ENCODE measurements at regions not wholly inside any gene's neighbourhood (a gene's known extent, or its start where the extent isn't known, plus 50 kb on each side); places are given as distances from the start of the nearest gene placed in this dataset.

- ATAC-seq (ENCODE audit: low read depth) (no peak), DNase-seq (ENCODE audit: low spot score) (no peak)
- H3K36me3 ChIP-seq (ENCODE audit: low read depth) = no peaks in the 10 kb centered on the region
- H3K4me3 ChIP-seq (ENCODE audit: severe bottlenecking) = no peak overlapping the region
- H3K9me3 ChIP-seq (ENCODE audit: severe bottlenecking) = no peaks in the 10 kb centered on the region
- H3K27me3 ChIP-seq (ENCODE audit: insufficient read depth, poor library complexity, severe bottlenecking) = peaks cover 5% of the 10 kb centered on the region
- no peak overlapping the region for H3K27ac ChIP-seq (ENCODE audit: poor library complexity, severe bottlenecking)
- no peaks in the 10 kb centered on the region for H3K4me1 ChIP-seq (ENCODE audit: insufficient read depth, poor library complexity, severe bottlenecking)
- TF ChIP-seq, protein P1, sequence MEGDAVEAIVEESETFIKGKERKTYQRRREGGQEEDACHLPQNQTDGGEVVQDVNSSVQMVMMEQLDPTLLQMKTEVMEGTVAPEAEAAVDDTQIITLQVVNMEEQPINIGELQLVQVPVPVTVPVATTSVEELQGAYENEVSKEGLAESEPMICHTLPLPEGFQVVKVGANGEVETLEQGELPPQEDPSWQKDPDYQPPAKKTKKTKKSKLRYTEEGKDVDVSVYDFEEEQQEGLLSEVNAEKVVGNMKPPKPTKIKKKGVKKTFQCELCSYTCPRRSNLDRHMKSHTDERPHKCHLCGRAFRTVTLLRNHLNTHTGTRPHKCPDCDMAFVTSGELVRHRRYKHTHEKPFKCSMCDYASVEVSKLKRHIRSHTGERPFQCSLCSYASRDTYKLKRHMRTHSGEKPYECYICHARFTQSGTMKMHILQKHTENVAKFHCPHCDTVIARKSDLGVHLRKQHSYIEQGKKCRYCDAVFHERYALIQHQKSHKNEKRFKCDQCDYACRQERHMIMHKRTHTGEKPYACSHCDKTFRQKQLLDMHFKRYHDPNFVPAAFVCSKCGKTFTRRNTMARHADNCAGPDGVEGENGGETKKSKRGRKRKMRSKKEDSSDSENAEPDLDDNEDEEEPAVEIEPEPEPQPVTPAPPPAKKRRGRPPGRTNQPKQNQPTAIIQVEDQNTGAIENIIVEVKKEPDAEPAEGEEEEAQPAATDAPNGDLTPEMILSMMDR (IDR thresholded peaks at IDR 0.05; ENCODE audit: poor library complexity, severe bottlenecking) = no peak
Measured at GRCh38 chr7:35495844-35496243, 199.1 kb downstream of the HERPUD2 start.

DNA sequence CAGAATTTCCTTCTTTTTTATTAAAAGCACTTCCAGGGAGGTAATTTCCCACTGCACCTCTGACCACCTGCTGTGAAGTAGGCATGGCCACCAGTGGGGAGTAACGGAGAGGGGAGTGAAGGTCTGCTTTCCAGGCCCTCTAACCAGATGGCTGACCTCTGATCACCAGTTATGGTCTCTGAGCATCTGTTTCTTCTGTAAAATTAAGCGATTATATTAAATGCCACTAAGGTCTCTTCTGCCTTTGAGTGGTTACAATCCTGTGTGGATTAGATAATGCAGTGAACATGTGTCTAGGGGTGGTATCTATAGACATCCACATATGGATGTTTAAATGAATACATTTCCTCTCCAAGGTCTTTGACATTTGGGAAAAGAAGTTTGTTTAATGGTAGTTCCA, 199.6 kb downstream of the HERPUD2 start:
- peaks cover 8% of the 10 kb centered on the region for H3K27me3 ChIP-seq (ENCODE audit: insufficient read depth, poor library complexity, severe bottlenecking)
- ATAC-seq (ENCODE audit: low read depth) = no peak
- TF ChIP-seq, protein P1 (IDR thresholded peaks at IDR 0.05; ENCODE audit: poor library complexity, severe bottlenecking) = no peak

DNA sequence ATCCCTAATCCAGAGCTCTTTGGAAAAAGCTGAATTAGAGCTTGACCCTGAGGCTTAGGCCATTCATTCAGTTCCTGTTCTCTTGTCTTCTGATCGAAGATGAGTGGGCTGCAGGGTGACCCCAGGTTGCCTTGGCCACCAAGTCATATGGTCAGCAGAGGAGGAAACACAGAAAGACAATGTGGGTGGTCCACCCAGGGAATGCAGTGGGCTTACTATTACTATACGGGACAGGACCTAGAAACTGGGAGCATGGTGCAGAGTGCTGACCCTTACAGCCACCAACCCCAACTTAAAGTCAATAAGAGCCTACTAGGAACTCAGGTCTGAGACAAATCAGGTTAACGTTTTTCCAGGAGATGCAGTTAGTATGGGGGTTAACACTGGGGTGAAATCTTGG, 200.5 kb downstream of the HERPUD2 start:
- Histone ChIP-seq H3K4me1 (ENCODE audit: insufficient read depth, poor library complexity, severe bottlenecking) (no peaks in the 10 kb centered on the region), H3K27me3 (ENCODE audit: insufficient read depth, poor library complexity, severe bottlenecking) (peaks cover 8% of the 10 kb centered on the region), H3K36me3 (ENCODE audit: low read depth) (no peaks in the 10 kb centered on the region), H3K9me3 (ENCODE audit: severe bottlenecking) (no peaks in the 10 kb centered on the region), H3K4me3 (ENCODE audit: severe bottlenecking) (no peak overlapping the region), H3K27ac (ENCODE audit: poor library complexity, severe bottlenecking) (no peak overlapping the region)
- DNase-seq (ENCODE audit: low spot score) (no peak), ATAC-seq (ENCODE audit: low read depth) (no peak)
- TF ChIP-seq, protein P1 (IDR thresholded peaks at IDR 0.05; ENCODE audit: poor library complexity, severe bottlenecking) = no peak

More for the DNA sequence above, 199.6 kb downstream of the HERPUD2 start:
- Histone ChIP-seq H3K4me3 (ENCODE audit: severe bottlenecking) (no peak overlapping the region), H3K9me3 (ENCODE audit: severe bottlenecking) (no peaks in the 10 kb centered on the region), H3K4me1 (ENCODE audit: insufficient read depth, poor library complexity, severe bottlenecking) (no peaks in the 10 kb centered on the region), H3K27ac (ENCODE audit: poor library complexity, severe bottlenecking) (no peak overlapping the region), H3K36me3 (ENCODE audit: low read depth) (no peaks in the 10 kb centered on the region)
- DNase-seq (ENCODE audit: low spot score) = no peak

DNA sequence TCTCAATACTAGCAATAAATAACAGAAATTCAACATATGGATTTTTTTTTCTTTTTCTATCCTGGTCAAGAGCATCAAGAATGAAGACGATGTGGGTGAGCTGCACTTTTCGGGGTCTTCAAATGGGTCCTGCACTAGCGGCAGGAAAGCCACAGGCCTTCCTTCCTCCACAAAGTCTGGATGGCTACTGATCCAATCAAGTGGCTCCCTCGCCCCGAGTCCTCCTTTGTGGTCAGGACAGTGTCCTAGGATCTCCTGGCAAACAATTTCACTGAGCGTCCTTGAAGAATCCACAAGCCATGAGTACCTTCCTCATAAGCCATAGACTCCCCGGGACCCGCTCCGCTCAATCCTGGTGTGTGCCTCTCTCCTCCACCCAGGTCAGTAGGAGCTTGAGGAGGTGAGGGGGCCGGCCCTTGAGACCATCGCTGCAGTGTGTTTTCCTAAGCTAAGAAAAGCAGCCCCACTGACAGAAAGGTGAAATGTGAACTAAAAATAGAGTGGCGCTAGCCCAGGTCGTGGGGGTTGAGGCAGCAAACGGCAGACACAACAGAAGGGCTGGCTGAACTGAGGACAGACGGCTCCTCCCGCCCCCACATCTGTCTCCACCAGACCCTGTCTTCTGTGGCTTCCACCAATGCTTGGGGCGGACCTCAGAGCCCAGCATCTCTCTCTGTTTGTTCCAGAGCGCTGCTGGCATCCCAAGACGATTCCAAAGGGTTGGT, 202.3 kb downstream of the HERPUD2 start:
- Histone ChIP-seq H3K9me3 (ENCODE audit: severe bottlenecking) (no peaks in the 10 kb centered on the region), H3K27ac (ENCODE audit: poor library complexity, severe bottlenecking) (no peak overlapping the region), H3K27me3 (ENCODE audit: insufficient read depth, poor library complexity, severe bottlenecking) (peaks cover 8% of the 10 kb centered on the region), H3K4me3 (ENCODE audit: severe bottlenecking) (no peak overlapping the region), H3K36me3 (ENCODE audit: low read depth) (no peaks in the 10 kb centered on the region), H3K4me1 (ENCODE audit: insufficient read depth, poor library complexity, severe bottlenecking) (no peaks in the 10 kb centered on the region)
- ATAC-seq (ENCODE audit: low read depth) = no peak
- TF ChIP-seq, protein P1 (IDR thresholded peaks at IDR 0.05; ENCODE audit: poor library complexity, severe bottlenecking) = no peak
- no peak for DNase-seq (ENCODE audit: low spot score)

DNA sequence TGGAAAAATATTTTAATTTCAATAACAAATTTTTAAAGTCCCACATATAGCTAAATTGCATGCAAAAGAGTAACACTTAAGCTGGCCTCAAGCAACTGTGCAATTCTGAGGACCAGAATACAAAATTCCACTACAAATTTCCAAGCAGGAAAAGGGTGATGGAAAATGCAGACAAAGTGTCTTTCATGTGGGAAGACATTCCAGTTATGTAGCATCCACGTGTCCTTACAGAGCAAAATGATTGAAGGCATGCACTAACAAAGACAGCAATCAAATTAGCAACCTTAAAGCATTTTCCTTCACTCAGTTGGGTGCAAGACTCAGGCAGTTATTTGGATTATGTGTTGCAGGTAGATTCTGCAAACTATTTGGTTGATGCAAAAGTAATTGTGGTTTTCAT, 203.7 kb downstream of the HERPUD2 start:
- DNase-seq (ENCODE audit: low spot score) (no peak), ATAC-seq (ENCODE audit: low read depth) (no peak)
- Histone ChIP-seq H3K4me1 (ENCODE audit: insufficient read depth, poor library complexity, severe bottlenecking) (no peaks in the 10 kb centered on the region), H3K9me3 (ENCODE audit: severe bottlenecking) (no peaks in the 10 kb centered on the region), H3K4me3 (ENCODE audit: severe bottlenecking) (no peak overlapping the region), H3K36me3 (ENCODE audit: low read depth) (no peaks in the 10 kb centered on the region), H3K27ac (ENCODE audit: poor library complexity, severe bottlenecking) (no peak overlapping the region), H3K27me3 (ENCODE audit: insufficient read depth, poor library complexity, severe bottlenecking) (peaks cover 8% of the 10 kb centered on the region)
- TF ChIP-seq, protein P1 (IDR thresholded peaks at IDR 0.05; ENCODE audit: poor library complexity, severe bottlenecking) = no peak
